IMR-90 (cell line): ENCODE measurements at regions not wholly inside any gene's neighbourhood (a gene's known extent, or its start where the extent isn't known, plus 50 kb on each side); places are given as distances from the start of the nearest gene placed in this dataset.

Experiments used
- ATAC-seq: fragments of 200-7000 bp; cut with Tn5 transposase; 2 replicates; pipeline ENCODE4 v1.9.1; 2020; ENCODE audit warnings: low read depth, mild to moderate bottlenecking, moderate library complexity
- BruUV-seq: library from RNA; stranded (reverse); fragments of 400-500 nt; replicated peaks from 2 replicates; lab custom pipeline; 2021; lab: Mats Ljungman, UMichigan
- CTCF ChIA-PET: fragments of 300-600 bp; formaldehyde crosslinking; extraction: SDS; loops from one replicate; lab custom pipeline; 2021; ENCODE audit warnings: antibody characterized with exemption; lab: Yijun Ruan, JAX
- POLR2A ChIA-PET: fragments of 300-600 bp; sonication (Branson Sonifier 250); formaldehyde crosslinking; loops from one replicate; lab custom pipeline; 2022; ENCODE audit warnings: antibody characterized with exemption; ENCODE audit not compliant: unreplicated experiment; lab: Charles Lee
- DNase-seq: peaks from one replicate; pipeline ENCODE4 v3.0.0; 2013
- H2AFZ ChIP-seq: replicated peaks from 2 replicates; pipeline ENCODE3; 2013; ENCODE audit warnings: low read length, mild to moderate bottlenecking; ENCODE audit not compliant: poor library complexity
- H2AK5ac ChIP-seq: 2 replicates; pipeline ENCODE4 v1.6.1; 2013; ENCODE audit warnings: low read depth, low read length, inconsistent platforms
- H2AK9ac ChIP-seq: replicated peaks from 2 replicates; pipeline ENCODE3; 2013; ENCODE audit warnings: mild to moderate bottlenecking, low read depth, low read length, moderate library complexity; ENCODE audit not compliant: poor library complexity
- H2BK120ac ChIP-seq: 2 replicates; pipeline ENCODE4 v1.6.1; 2013; ENCODE audit warnings: low read depth, low read length, inconsistent platforms
- H2BK15ac ChIP-seq: 3 replicates; pipeline ENCODE4 v1.6.1; 2013; ENCODE audit warnings: low read depth, low read length, inconsistent platforms
- H2BK20ac ChIP-seq: 2 replicates; pipeline ENCODE4 v1.6.1; 2013; ENCODE audit warnings: low read depth, mild to moderate bottlenecking, inconsistent platforms, low read length, moderate library complexity
- H2BK5ac ChIP-seq: 2 replicates; pipeline ENCODE4 v1.6.1; 2013; ENCODE audit warnings: mild to moderate bottlenecking, low read depth, low read length, inconsistent platforms; ENCODE audit not compliant: poor library complexity, severe bottlenecking
- H3K14ac ChIP-seq: replicated peaks from 2 replicates; pipeline ENCODE4 v1.6.1; 2013; ENCODE audit warnings: low read depth, low read length, inconsistent platforms
- H3K18ac ChIP-seq: 2 replicates; pipeline ENCODE4 v1.6.1; 2013; ENCODE audit warnings: low read depth, low read length, control low read depth
- H3K23ac ChIP-seq: 2 replicates; pipeline ENCODE4 v1.6.1; 2013; ENCODE audit warnings: low read depth, low read length, inconsistent platforms
- H3K27ac ChIP-seq: 2 replicates; pipeline ENCODE4 v1.5.1; 2013; ENCODE audit warnings: mild to moderate bottlenecking, control low read depth, low read length; ENCODE audit not compliant: insufficient read depth
- H3K27me3 ChIP-seq: 2 replicates; pipeline ENCODE4 v1.6.1; 2013; ENCODE audit warnings: low read length; ENCODE audit not compliant: control insufficient read depth, insufficient read depth
- H3K36me3 ChIP-seq: 2 replicates; pipeline ENCODE4 v1.6.1; 2013; ENCODE audit warnings: low read length, mixed read lengths; ENCODE audit not compliant: control insufficient read depth, insufficient read depth
- H3K4ac ChIP-seq: 2 replicates; pipeline ENCODE4 v1.6.1; 2013; ENCODE audit warnings: low read depth, low read length, inconsistent platforms
- H3K4me1 ChIP-seq: 2 replicates; pipeline ENCODE4 v1.6.1; 2013; ENCODE audit warnings: low read length, mixed read lengths; ENCODE audit not compliant: control insufficient read depth, insufficient read depth
- H3K4me2 ChIP-seq: 2 replicates; pipeline ENCODE4 v1.6.1; 2013; ENCODE audit warnings: low read depth, mild to moderate bottlenecking, control low read depth, low read length, moderate library complexity
- H3K4me3 ChIP-seq: 2 replicates; pipeline ENCODE4 v1.5.1; 2013; ENCODE audit warnings: low read depth, mild to moderate bottlenecking, control low read depth, low read length, moderate library complexity; ENCODE audit not compliant: insufficient read depth
- H3K56ac ChIP-seq: 2 replicates; pipeline ENCODE4 v1.6.1; 2013; ENCODE audit warnings: low read length, inconsistent platforms; ENCODE audit not compliant: insufficient read depth; ENCODE audit errors: extremely low read depth
- H3K79me1 ChIP-seq, 2 experiments: 2 replicates each; pipeline ENCODE4 v1.6.1; 2013; ENCODE audit warnings: low read length in 2 of 2, inconsistent platforms in 1 of 2, low read depth in 1 of 2
- H3K9ac ChIP-seq: 2 replicates; pipeline ENCODE4 v1.6.1; 2013; ENCODE audit warnings: low read depth, low read length, control low read depth
- H3K9me1 ChIP-seq: 2 replicates; pipeline ENCODE4 v1.6.1; 2013; ENCODE audit warnings: low read length, inconsistent platforms; ENCODE audit not compliant: insufficient read depth
- H3K9me3 ChIP-seq: 2 replicates; pipeline ENCODE4 v1.6.1; 2013; ENCODE audit warnings: low read length; ENCODE audit not compliant: control insufficient read depth, insufficient read depth
- H4K20me1 ChIP-seq: 2 replicates; pipeline ENCODE4 v1.6.1; 2013; ENCODE audit warnings: low read length, inconsistent platforms; ENCODE audit not compliant: insufficient read depth
- H4K5ac ChIP-seq: 2 replicates; pipeline ENCODE4 v1.6.1; 2013; ENCODE audit warnings: mild to moderate bottlenecking, low read depth, low read length, control low read depth
- H4K8ac ChIP-seq, 2 experiments: 2 replicates each; pipeline ENCODE4 v1.6.1; 2013; ENCODE audit warnings: low read depth in 2 of 2, low read length in 2 of 2, control low read depth in 1 of 2, inconsistent platforms in 1 of 2
- H4K91ac ChIP-seq: 2 replicates; pipeline ENCODE4 v1.6.1; 2013; ENCODE audit warnings: low read depth, low read length, inconsistent platforms; ENCODE audit not compliant: insufficient read depth
- BHLHE40 ChIP-seq: fragments of 150-350 bp; IDR thresholded peaks from 2 replicates; pipeline ENCODE4 v1.6.1; 2016; ENCODE audit warnings: mild to moderate bottlenecking, low read depth, low read length
- CEBPB ChIP-seq: IDR thresholded peaks from 2 replicates; pipeline ENCODE4 v1.6.1; 2012; ENCODE audit warnings: low read depth, low read length, improper control_type of control experiment
- CHD1 ChIP-seq: IDR thresholded peaks from 2 replicates; pipeline ENCODE4 v1.6.1; 2012; ENCODE audit warnings: low read depth, low read length, improper control_type of control experiment
- FOS ChIP-seq: fragments of 150-350 bp; IDR thresholded peaks from 2 replicates; pipeline ENCODE4 v1.6.1; 2016; ENCODE audit warnings: low read depth, low read length
- MAFK ChIP-seq: IDR thresholded peaks from 2 replicates; pipeline ENCODE4 v1.6.1; 2012; ENCODE audit warnings: low read depth, low read length, improper control_type of control experiment
- MAZ ChIP-seq: IDR thresholded peaks from 2 replicates; pipeline ENCODE4 v1.6.1; 2012; ENCODE audit warnings: low read depth, mild to moderate bottlenecking, low read length, improper control_type of control experiment, moderate library complexity, borderline replicate concordance
- MXI1 ChIP-seq: IDR thresholded peaks from 2 replicates; pipeline ENCODE4 v1.6.1; 2012; ENCODE audit warnings: low read depth, mild to moderate bottlenecking, low read length, moderate library complexity, borderline replicate concordance
- NFE2L2 ChIP-seq: fragments of 150-350 bp; IDR thresholded peaks from 2 replicates; pipeline ENCODE4 v1.6.1; 2016; ENCODE audit warnings: low read depth, mild to moderate bottlenecking, low read length
- POLR2A ChIP-seq: IDR thresholded peaks from 2 replicates; pipeline ENCODE4 v1.6.1; 2012; ENCODE audit warnings: mild to moderate bottlenecking, low read depth, low read length
- RAD21 ChIP-seq: IDR thresholded peaks from 2 replicates; pipeline ENCODE4 v1.6.1; 2012; ENCODE audit warnings: low read length, improper control_type of control experiment
- RCOR1 ChIP-seq: IDR thresholded peaks from 2 replicates; pipeline ENCODE4 v1.6.1; 2012; ENCODE audit warnings: mild to moderate bottlenecking, low read length, improper control_type of control experiment; ENCODE audit not compliant: insufficient replicate concordance
- RFX5 ChIP-seq: IDR thresholded peaks from 2 replicates; pipeline ENCODE4 v1.8.0; 2012; ENCODE audit warnings: low read depth, mild to moderate bottlenecking, low read length, moderate library complexity
- SMC3 ChIP-seq: fragments of 150-350 bp; IDR thresholded peaks from 2 replicates; pipeline ENCODE4 v1.6.1; 2016; ENCODE audit warnings: low read depth, mild to moderate bottlenecking, antibody characterized with exemption, low read length, moderate library complexity
- WGBS, 2 experiments: methylation state at CpG; one replicate each; pipeline versions ENCODE4 v1.1.5 to v1.1.7; 2013; ENCODE audit warnings: missing lambda C conversion rate in 2 of 2; ENCODE audit not compliant: insufficient read length in 1 of 2; ENCODE audit errors: extremely low coverage in 2 of 2; 5-methylcytosine and 5-hydroxymethylcytosine counted together
- dilution Hi-C: fragments of 300-500 bp; cut with HindIII; formaldehyde crosslinking; loops from one replicate; pipeline ENCODE4 v1.14.3; 2018; ENCODE audit warnings: low sequenced_read_pairs; ENCODE audit not compliant: unreplicated experiment
- in situ Hi-C: fragments of 300-500 bp; cut with MboI; formaldehyde crosslinking; loops from 3 replicates; pipeline ENCODE4 v1.14.3; 2019; ENCODE audit warnings: low sequenced_read_pairs, inconsistent platforms, mixed read lengths
- intact Hi-C: fragments of 100-400 bp; cut with micrococcal nuclease; formaldehyde crosslinking; loops from 2 replicates; pipeline ENCODE4 v1.10.0; 2022
- TF ChIP-seq, protein P1 (sequence below): fragments of 150-350 bp; IDR thresholded peaks from 2 replicates; pipeline ENCODE4 v1.6.1; 2017; ENCODE audit warnings: mild to moderate bottlenecking, antibody characterized with exemption, low read length, low read depth
- TF ChIP-seq, protein P2 (sequence below): conservative IDR thresholded peaks from 2 replicates; pipeline ENCODE4 v1.5.1; 2012; ENCODE audit warnings: mild to moderate bottlenecking, low read depth, low read length, improper control_type of control experiment
- TF ChIP-seq, protein P3 (sequence below): fragments of 150-350 bp; IDR thresholded peaks from 2 replicates; pipeline ENCODE4 v1.6.1; 2016; ENCODE audit warnings: low read depth, mild to moderate bottlenecking, low read length, moderate library complexity, borderline replicate concordance

- intact Hi-C loops (no loop called here), in situ Hi-C loops (no loop called here), dilution Hi-C loops (no loop called here)
- H3K4me2 ChIP-seq, result no peak overlapping the region
- no peaks in the 10 kb centered on the region for H3K27me3 ChIP-seq
- ChIA-PET POLR2A (no interaction called here), CTCF (no interaction called here)
- no TSS peak for BruUV-seq
- H2BK15ac ChIP-seq, result no peak overlapping the region
- TF ChIP-seq, protein P1, sequence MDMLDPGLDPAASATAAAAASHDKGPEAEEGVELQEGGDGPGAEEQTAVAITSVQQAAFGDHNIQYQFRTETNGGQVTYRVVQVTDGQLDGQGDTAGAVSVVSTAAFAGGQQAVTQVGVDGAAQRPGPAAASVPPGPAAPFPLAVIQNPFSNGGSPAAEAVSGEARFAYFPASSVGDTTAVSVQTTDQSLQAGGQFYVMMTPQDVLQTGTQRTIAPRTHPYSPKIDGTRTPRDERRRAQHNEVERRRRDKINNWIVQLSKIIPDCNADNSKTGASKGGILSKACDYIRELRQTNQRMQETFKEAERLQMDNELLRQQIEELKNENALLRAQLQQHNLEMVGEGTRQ, result no peak
- TF ChIP-seq, protein P2, sequence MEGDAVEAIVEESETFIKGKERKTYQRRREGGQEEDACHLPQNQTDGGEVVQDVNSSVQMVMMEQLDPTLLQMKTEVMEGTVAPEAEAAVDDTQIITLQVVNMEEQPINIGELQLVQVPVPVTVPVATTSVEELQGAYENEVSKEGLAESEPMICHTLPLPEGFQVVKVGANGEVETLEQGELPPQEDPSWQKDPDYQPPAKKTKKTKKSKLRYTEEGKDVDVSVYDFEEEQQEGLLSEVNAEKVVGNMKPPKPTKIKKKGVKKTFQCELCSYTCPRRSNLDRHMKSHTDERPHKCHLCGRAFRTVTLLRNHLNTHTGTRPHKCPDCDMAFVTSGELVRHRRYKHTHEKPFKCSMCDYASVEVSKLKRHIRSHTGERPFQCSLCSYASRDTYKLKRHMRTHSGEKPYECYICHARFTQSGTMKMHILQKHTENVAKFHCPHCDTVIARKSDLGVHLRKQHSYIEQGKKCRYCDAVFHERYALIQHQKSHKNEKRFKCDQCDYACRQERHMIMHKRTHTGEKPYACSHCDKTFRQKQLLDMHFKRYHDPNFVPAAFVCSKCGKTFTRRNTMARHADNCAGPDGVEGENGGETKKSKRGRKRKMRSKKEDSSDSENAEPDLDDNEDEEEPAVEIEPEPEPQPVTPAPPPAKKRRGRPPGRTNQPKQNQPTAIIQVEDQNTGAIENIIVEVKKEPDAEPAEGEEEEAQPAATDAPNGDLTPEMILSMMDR, result no peak
- TF ChIP-seq, protein P3, sequence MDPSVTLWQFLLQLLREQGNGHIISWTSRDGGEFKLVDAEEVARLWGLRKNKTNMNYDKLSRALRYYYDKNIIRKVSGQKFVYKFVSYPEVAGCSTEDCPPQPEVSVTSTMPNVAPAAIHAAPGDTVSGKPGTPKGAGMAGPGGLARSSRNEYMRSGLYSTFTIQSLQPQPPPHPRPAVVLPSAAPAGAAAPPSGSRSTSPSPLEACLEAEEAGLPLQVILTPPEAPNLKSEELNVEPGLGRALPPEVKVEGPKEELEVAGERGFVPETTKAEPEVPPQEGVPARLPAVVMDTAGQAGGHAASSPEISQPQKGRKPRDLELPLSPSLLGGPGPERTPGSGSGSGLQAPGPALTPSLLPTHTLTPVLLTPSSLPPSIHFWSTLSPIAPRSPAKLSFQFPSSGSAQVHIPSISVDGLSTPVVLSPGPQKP, result no peak
- no peak for TF ChIP-seq FOS
- no peak for TF ChIP-seq NFE2L2
- no peak for TF ChIP-seq MAZ
- no peak for TF ChIP-seq MXI1
- TF ChIP-seq BHLHE40, result no peak
- no peak for TF ChIP-seq RCOR1
- no peak for TF ChIP-seq SMC3
- TF ChIP-seq RAD21, result no peak
- TF ChIP-seq CHD1, result no peak
- no peak for TF ChIP-seq RFX5
- no peak for TF ChIP-seq CEBPB
- no peak for TF ChIP-seq MAFK
- no peak for TF ChIP-seq POLR2A
- DNase-seq, result no peak
- H4K5ac ChIP-seq, result no peak overlapping the region
- WGBS, 2 experiments, result 71% methylated on average over 1 of the region's 7 CpGs; no CpG with 5 or more reads in 1 of the 2 experiments
- ATAC-seq, result no peak
- H2AK9ac ChIP-seq, result no peak overlapping the region
- H3K27ac ChIP-seq, result no peak overlapping the region
- H3K9ac ChIP-seq, result no peak overlapping the region
- no peak overlapping the region for H4K8ac ChIP-seq
- H3K56ac ChIP-seq, result no peak overlapping the region
- no peak overlapping the region for H3K14ac ChIP-seq
- H3K4ac ChIP-seq, result no peak overlapping the region
- no peak overlapping the region for H2BK5ac ChIP-seq
- H3K9me1 ChIP-seq, result no peaks in the 10 kb centered on the region
- H3K79me1 ChIP-seq, result no peaks in the 10 kb centered on the region
- no peaks in the 10 kb centered on the region for H4K20me1 ChIP-seq
- H2BK20ac ChIP-seq, result no peak overlapping the region
- no peaks in the 10 kb centered on the region for H3K4me1 ChIP-seq
- H3K36me3 ChIP-seq, result no peaks in the 10 kb centered on the region
- no peak overlapping the region for H2AK5ac ChIP-seq
- no peak overlapping the region for H3K18ac ChIP-seq
- H4K91ac ChIP-seq, result no peak overlapping the region
- 0 out of 2 replicates have a peak, but pooled peaks cover 2% of the 10 kb centered on the region for H3K9me3 ChIP-seq
- H3K23ac ChIP-seq, result no peak overlapping the region
- H2AFZ ChIP-seq, result no peak overlapping the region
- no peak overlapping the region for H3K4me3 ChIP-seq
- H2BK120ac ChIP-seq, result no peak overlapping the region
These were observed 333.8 kb downstream of the ZNF621 start for GRCh38 chr3:40858364-40859115.
